ENCODE measurements at regions not wholly inside any gene's neighbourhood (a gene's known extent, or its start where the extent isn't known, plus 50 kb on each side); places are given as distances from the start of the nearest gene placed in this dataset.

GRCh38 chr5:142420561-142421227, 95.9 kb upstream of the SPRY4 start:
- no peaks in the 10 kb centered on the region for H3K79me2 ChIP-seq (ENCODE audit: control insufficient read depth, insufficient read depth, low read length)
- no peaks in the 10 kb centered on the region for H4K20me1 ChIP-seq (ENCODE audit: control insufficient read depth, insufficient read depth, low read length, poor library complexity, severe bottlenecking)
- peak overlapping the region; percentile 38 for H3K4me3 Mint-ChIP-seq
- no peak for TF ChIP-seq EZH2 (IDR thresholded peaks at IDR 0.05; ENCODE audit: borderline replicate concordance, insufficient read depth, low read depth, low read length, poor library complexity, severe bottlenecking)
- TF ChIP-seq, protein P1, sequence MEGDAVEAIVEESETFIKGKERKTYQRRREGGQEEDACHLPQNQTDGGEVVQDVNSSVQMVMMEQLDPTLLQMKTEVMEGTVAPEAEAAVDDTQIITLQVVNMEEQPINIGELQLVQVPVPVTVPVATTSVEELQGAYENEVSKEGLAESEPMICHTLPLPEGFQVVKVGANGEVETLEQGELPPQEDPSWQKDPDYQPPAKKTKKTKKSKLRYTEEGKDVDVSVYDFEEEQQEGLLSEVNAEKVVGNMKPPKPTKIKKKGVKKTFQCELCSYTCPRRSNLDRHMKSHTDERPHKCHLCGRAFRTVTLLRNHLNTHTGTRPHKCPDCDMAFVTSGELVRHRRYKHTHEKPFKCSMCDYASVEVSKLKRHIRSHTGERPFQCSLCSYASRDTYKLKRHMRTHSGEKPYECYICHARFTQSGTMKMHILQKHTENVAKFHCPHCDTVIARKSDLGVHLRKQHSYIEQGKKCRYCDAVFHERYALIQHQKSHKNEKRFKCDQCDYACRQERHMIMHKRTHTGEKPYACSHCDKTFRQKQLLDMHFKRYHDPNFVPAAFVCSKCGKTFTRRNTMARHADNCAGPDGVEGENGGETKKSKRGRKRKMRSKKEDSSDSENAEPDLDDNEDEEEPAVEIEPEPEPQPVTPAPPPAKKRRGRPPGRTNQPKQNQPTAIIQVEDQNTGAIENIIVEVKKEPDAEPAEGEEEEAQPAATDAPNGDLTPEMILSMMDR (IDR thresholded peaks at IDR 0.05), result no peak
- no peak overlapping the region for H3K27ac Mint-ChIP-seq
- no peak overlapping the region for H3K4me3 ChIP-seq (ENCODE audit: control extremely low read depth in 1 of 5, extremely low read depth in 1 of 5, insufficient read depth in 1 of 5, low read depth in 2 of 5, low read length in 4 of 5)
- no peak overlapping the region for H2AFZ ChIP-seq (ENCODE audit: insufficient read depth, low read depth, low read length, poor library complexity, severe bottlenecking)
- H3K27me3 ChIP-seq (replicated peaks in 1 of 4; ENCODE audit: control extremely low read depth in 1 of 4, control insufficient read depth in 3 of 4, insufficient read depth in 4 of 4, low read length in 3 of 4), result no peaks in the 10 kb centered on the region
- peaks cover 0 to 5% (median 2%) of the 10 kb centered on the region in 3 donors for H3K9me3 ChIP-seq (ENCODE audit: control extremely low read depth in 1 of 3, control insufficient read depth in 2 of 3, insufficient read depth in 1 of 3, low read length in 2 of 3)
- POLR2A ChIA-PET, result interaction anchor here (0.6 to 0.7 kb wide), 3 partner anchors 59 to 451 kb away, joined by 3 to 9 read pairs (median 3); no protein-coding TSS in a partner anchor
- intact Hi-C loops (cut with micrococcal nuclease), result no loop called here
- H3K4me2 ChIP-seq (replicated peaks; ENCODE audit: low read depth, low read length, poor library complexity, severe bottlenecking), result peak overlapping the region; percentile 55
- H3K4me1 Mint-ChIP-seq, result peaks cover 39% of the 10 kb centered on the region
- peaks cover 39 to 44% of the 10 kb centered on the region in 2 donors for H3K4me1 ChIP-seq (ENCODE audit: control insufficient read depth in 2 of 2, insufficient read depth in 2 of 2, low read length in 2 of 2)
- no peaks in the 10 kb centered on the region for H3K27me3 Mint-ChIP-seq
- 0% methylated on average over 1 of the region's 3 CpGs for WGBS (ENCODE audit: insufficient coverage)
- no peak overlapping the region for H3K9ac ChIP-seq (ENCODE audit: low read length)
- no peaks in the 10 kb centered on the region for H3K36me3 ChIP-seq (replicated peaks in 1 of 2; ENCODE audit: control extremely low read depth in 1 of 2, control insufficient read depth in 1 of 2, extremely low read depth in 1 of 2, insufficient read depth in 2 of 2, low read length in 1 of 2)
- H3K27ac ChIP-seq (ENCODE audit: low read length in 2 of 2), result no peak overlapping the region
- no peaks in the 10 kb centered on the region for H3K9me3 Mint-ChIP-seq (ENCODE audit: insufficient read depth)
- ATAC-seq (ENCODE audit: low read depth), result no peak
- peak; percentile 18 for DNase-seq
- CTCF ChIA-PET, result interaction anchor here (0.7 kb wide), 1 partner anchor 12 kb away, joined by 3 read pairs; no protein-coding TSS in a partner anchor

DNA sequence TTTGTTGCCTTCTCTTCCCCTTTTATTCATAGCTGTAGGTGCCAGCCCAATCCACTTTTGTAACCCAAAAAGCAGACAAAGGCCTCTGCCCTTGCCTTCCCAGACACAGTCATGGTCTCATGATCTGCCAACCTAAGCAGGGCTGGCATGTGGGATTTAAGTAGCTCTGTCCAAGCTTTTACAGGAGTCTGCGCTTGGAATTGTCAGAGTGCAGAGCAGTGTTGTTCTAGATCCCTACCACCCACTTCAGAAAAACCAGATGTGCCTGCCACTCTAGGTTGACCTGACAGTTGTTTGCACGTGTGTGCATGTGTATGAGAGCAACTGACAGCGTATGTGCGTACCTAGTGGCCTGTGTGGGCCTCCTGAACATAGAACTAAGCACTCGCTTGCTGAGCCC, 87.8 kb upstream of the SPRY4 start:
- CTCF ChIA-PET, result no interaction called here
- H3K4me3 Mint-ChIP-seq, result no peak overlapping the region
- H3K9ac ChIP-seq (ENCODE audit: low read length), result no peak overlapping the region

More for the DNA sequence above, 87.8 kb upstream of the SPRY4 start:
- H3K27me3 Mint-ChIP-seq, result no peaks in the 10 kb centered on the region
- Histone ChIP-seq H3K36me3 (replicated peaks in 1 of 2; ENCODE audit: control extremely low read depth in 1 of 2, control insufficient read depth in 1 of 2, extremely low read depth in 1 of 2, insufficient read depth in 2 of 2, low read length in 1 of 2) (no peaks in the 10 kb centered on the region), H3K27me3 (replicated peaks in 1 of 4; ENCODE audit: control extremely low read depth in 1 of 4, control insufficient read depth in 3 of 4, insufficient read depth in 4 of 4, low read length in 3 of 4) (no peaks in the 10 kb centered on the region), H3K27ac (ENCODE audit: low read length in 2 of 2) (no peak overlapping the region), H2AFZ (ENCODE audit: insufficient read depth, low read depth, low read length, poor library complexity, severe bottlenecking) (no peak overlapping the region), H4K20me1 (ENCODE audit: control insufficient read depth, insufficient read depth, low read length, poor library complexity, severe bottlenecking) (no peaks in the 10 kb centered on the region), H3K4me3 (ENCODE audit: control extremely low read depth in 1 of 5, extremely low read depth in 1 of 5, insufficient read depth in 1 of 5, low read depth in 2 of 5, low read length in 4 of 5) (no peak overlapping the region), H3K79me2 (ENCODE audit: control insufficient read depth, insufficient read depth, low read length) (no peaks in the 10 kb centered on the region), H3K9me3 (ENCODE audit: control extremely low read depth in 1 of 3, control insufficient read depth in 2 of 3, insufficient read depth in 1 of 3, low read length in 2 of 3) (no peaks in the 10 kb centered on the region), H3K4me2 (replicated peaks; ENCODE audit: low read depth, low read length, poor library complexity, severe bottlenecking) (no peak overlapping the region), H3K4me1 (ENCODE audit: control insufficient read depth in 2 of 2, insufficient read depth in 2 of 2, low read length in 2 of 2) (peaks cover 2 to 3% of the 10 kb centered on the region in 2 donors)
- H3K27ac Mint-ChIP-seq, result no peak overlapping the region
- POLR2A ChIA-PET, result no interaction called here
- TF ChIP-seq, protein P1 (IDR thresholded peaks at IDR 0.05), result no peak
- TF ChIP-seq EZH2 (IDR thresholded peaks at IDR 0.05; ENCODE audit: borderline replicate concordance, insufficient read depth, low read depth, low read length, poor library complexity, severe bottlenecking), result no peak
- intact Hi-C loops (cut with micrococcal nuclease), result no loop called here
- WGBS (ENCODE audit: insufficient coverage), result 100% methylated on average over 5 of the region's 5 CpGs
- ATAC-seq (ENCODE audit: low read depth), result no peak
- H3K9me3 Mint-ChIP-seq (ENCODE audit: insufficient read depth), result no peaks in the 10 kb centered on the region
- no peaks in the 10 kb centered on the region for H3K4me1 Mint-ChIP-seq
- DNase-seq, result no peak
